ENCODE measurements at regions not wholly inside any gene's neighbourhood (a gene's known extent, or its start where the extent isn't known, plus 50 kb on each side); places are given as distances from the start of the nearest gene placed in this dataset.

- TF ChIP-seq POLR2A (IDR thresholded peaks at IDR 0.05), result no peak
- TF ChIP-seq CTCF (IDR thresholded peaks at IDR 0.05), result no peak
Observed at GRCh38 chr2:16744521-16744920, 78.9 kb upstream of the CYRIA start.

All from prostate gland (tissue), 2 donors.